COLO829 (cell line): ENCODE measurements at regions not wholly inside any gene's neighbourhood (a gene's known extent, or its start where the extent isn't known, plus 50 kb on each side); places are given as distances from the start of the nearest gene placed in this dataset.
"Not testable (repeated sequence)": the region's sequence is repeated elsewhere in the genome, so short reads cannot be mapped to it uniquely, and the experiment has no call there.

ENCODE experiments used
- DNase-seq: peaks from one replicate; pipeline ENCODE4 v3.0.0; 2012; ENCODE audit warnings: low spot score

- no peak for DNase-seq
These were observed 50.1 kb downstream of the GCNT4 start for GRCh38 chr5:75002271-75002670.

GRCh38 chr5:74995926-74996325 is 56.4 kb downstream of the GCNT4 start:
- DNase-seq, result no peak

- DNase-seq, result no peak
These were observed 57.5 kb downstream of the GCNT4 start for GRCh38 chr5:74994826-74995225.

GRCh38 chr5:74993743-74994142 is 58.6 kb downstream of the GCNT4 start:
- no peak for DNase-seq

GRCh38 chr5:74992791-74993190 is 59.6 kb downstream of the GCNT4 start:
- DNase-seq, result no peak

- DNase-seq, result no peak
These were observed 60.8 kb downstream of the GCNT4 start for GRCh38 chr5:74991522-74991921.

- no peak for DNase-seq
These were observed 62.2 kb downstream of the GCNT4 start for GRCh38 chr5:74990194-74990593.

GRCh38 chr5:74988273-74988983 is 63.9 kb downstream of the GCNT4 start:
- DNase-seq, result no peak

- no peak for DNase-seq
These were observed 74.0 kb downstream of the GCNT4 start for GRCh38 chr5:74978345-74978744.

- no peak for DNase-seq
These were observed 74.9 kb downstream of the GCNT4 start for GRCh38 chr5:74977471-74977870.

- DNase-seq, result no peak
These were observed 75.7 kb downstream of the GCNT4 start for GRCh38 chr5:74976651-74977050.

GRCh38 chr5:74975582-74975981 is 76.8 kb downstream of the GCNT4 start:
- no peak for DNase-seq

GRCh38 chr5:74974451-74975091 is 77.8 kb downstream of the GCNT4 start:
- no peak for DNase-seq

- no peak for DNase-seq
These were observed 78.7 kb downstream of the GCNT4 start for GRCh38 chr5:74973694-74974093.

- no peak for DNase-seq
These were observed 80.4 kb downstream of the GCNT4 start for GRCh38 chr5:74971947-74972460.

GRCh38 chr5:74970891-74971290 is 81.5 kb downstream of the GCNT4 start:
- DNase-seq, result not testable (repeated sequence)

- DNase-seq, result no peak
These were observed 82.6 kb downstream of the GCNT4 start for GRCh38 chr5:74969726-74970125.

- no peak for DNase-seq
These were observed 86.0 kb downstream of the GCNT4 start for GRCh38 chr5:74966141-74967026.

GRCh38 chr5:74963407-74963806 is 89.0 kb downstream of the GCNT4 start:
- DNase-seq, result no peak

- DNase-seq, result no peak
These were observed 91.7 kb upstream of the FAM169A start for GRCh38 chr5:74957906-74958305.

- no peak for DNase-seq
These were observed 91.0 kb upstream of the FAM169A start for GRCh38 chr5:74957029-74957784.

- DNase-seq, result no peak
These were observed 90.1 kb upstream of the FAM169A start for GRCh38 chr5:74956278-74956677.
